Lung (tissue), 11 donors: ENCODE measurements at regions not wholly inside any gene's neighbourhood (a gene's known extent, or its start where the extent isn't known, plus 50 kb on each side); places are given as distances from the start of the nearest gene placed in this dataset.
"Not testable (repeated sequence)": the region's sequence is repeated elsewhere in the genome, so short reads cannot be mapped to it uniquely, and the experiment has no call there.

Experiments
- ATAC-seq: fragments of 200-7000 bp; cut with Tn5 transposase; one replicate; pipeline ENCODE4 v1.9.1; 2020; ENCODE audit warnings: moderate number of reproducible peaks; ENCODE audit not compliant: insufficient read depth, low FRiP score
- DNase-seq, 3 donors: peaks; one replicate each; pipeline ENCODE4 v3.0.0-alpha.2; 2013 to 2017
- H3K27ac ChIP-seq, 2 donors: one replicate each; pipeline ENCODE4 v1.5.1; 2013; ENCODE audit warnings: mild to moderate bottlenecking in 2 of 2, moderate library complexity in 2 of 2, control low read depth in 1 of 2, inconsistent platforms in 1 of 2, low read depth in 1 of 2, low read length in 1 of 2
- H3K27me3 ChIP-seq, 3 donors: one replicate each; pipeline ENCODE4 v1.5.1; 2013; ENCODE audit warnings: low read length in 2 of 3; ENCODE audit not compliant: control insufficient read depth in 3 of 3, insufficient read depth in 3 of 3
- H3K36me3 ChIP-seq, 4 donors: one replicate each; pipeline ENCODE4 v1.5.1; 2013; ENCODE audit warnings: low read length in 4 of 4, mild to moderate bottlenecking in 1 of 4, moderate library complexity in 1 of 4; ENCODE audit not compliant: control insufficient read depth in 4 of 4, insufficient read depth in 4 of 4
- H3K4me1 ChIP-seq, 5 donors: one replicate each; pipeline ENCODE4 v1.5.1; 2013; ENCODE audit warnings: low read length in 5 of 5, mild to moderate bottlenecking in 2 of 5, moderate library complexity in 1 of 5; ENCODE audit not compliant: control insufficient read depth in 5 of 5, insufficient read depth in 5 of 5
- H3K4me3 ChIP-seq: one replicate; pipeline ENCODE4 v1.5.1; 2013; ENCODE audit warnings: mild to moderate bottlenecking, control low read depth, moderate library complexity
- H3K9ac ChIP-seq, 2 donors: one replicate each; pipeline ENCODE4 v1.5.1; 2013; ENCODE audit warnings: low read length in 2 of 2, control low read depth in 1 of 2; ENCODE audit not compliant: insufficient read depth in 1 of 2
- H3K9me3 ChIP-seq, 4 donors: one replicate each; pipeline ENCODE4 v1.5.1; 2013; ENCODE audit warnings: low read length in 3 of 4, mild to moderate bottlenecking in 1 of 4, moderate library complexity in 1 of 4; ENCODE audit not compliant: control insufficient read depth in 4 of 4, insufficient read depth in 3 of 4
- WGBS, 2 donors: extraction: QIAGEN DNeasy Blood & Tissue Kit; methylation state at CpG; one replicate each; pipeline ENCODE4 v1.1.7; 2013; 5-methylcytosine and 5-hydroxymethylcytosine counted together
- TF ChIP-seq, protein P1 (sequence below): IDR thresholded peaks from 2 replicates; pipeline ENCODE4 v1.5.1; 2012; ENCODE audit warnings: mild to moderate bottlenecking; ENCODE audit errors: control extremely low read depth, extremely low read depth
- donor health status: control.
- donor health status: control.
- donor health status: Bipolar disorder and iron deficiency.
- donor health status: healthy.
- donor health status: DM: yes; HTN: yes; CAD: no.

DNA sequence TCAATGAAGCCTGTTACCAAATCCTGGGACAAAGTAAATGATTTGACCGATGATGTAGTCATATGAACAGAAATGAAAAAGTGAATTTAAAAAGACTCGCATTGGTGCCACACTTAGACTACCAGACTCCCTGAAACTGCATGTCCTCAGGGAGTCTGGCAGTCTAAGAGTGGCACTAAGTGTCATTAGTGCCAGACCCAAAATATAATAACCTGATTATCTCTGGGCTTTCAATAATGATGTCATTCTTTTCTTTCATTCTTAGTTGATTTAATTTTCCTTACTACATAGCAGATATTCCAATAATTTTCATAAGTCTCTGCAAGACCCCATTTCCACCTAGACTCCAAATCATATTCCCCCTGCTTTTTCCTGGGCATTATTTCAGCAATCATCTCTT is 59.0 kb downstream of the OR2K2 start:
- DNase-seq = no peak
- H3K9ac ChIP-seq = no peak overlapping the region
- 94 to 95% methylated on average over 2 of the region's 2 CpGs for WGBS, 2 donors
- no peaks in the 10 kb centered on the region for H3K36me3 ChIP-seq
- no peak for ATAC-seq
- H3K4me1 ChIP-seq = no peaks in the 10 kb centered on the region
- no peak overlapping the region for H3K4me3 ChIP-seq
- peaks cover 0 to 1% (median 0%) of the 10 kb centered on the region in 4 donors for H3K9me3 ChIP-seq
- no peak overlapping the region for H3K27ac ChIP-seq
- TF ChIP-seq, protein P1, sequence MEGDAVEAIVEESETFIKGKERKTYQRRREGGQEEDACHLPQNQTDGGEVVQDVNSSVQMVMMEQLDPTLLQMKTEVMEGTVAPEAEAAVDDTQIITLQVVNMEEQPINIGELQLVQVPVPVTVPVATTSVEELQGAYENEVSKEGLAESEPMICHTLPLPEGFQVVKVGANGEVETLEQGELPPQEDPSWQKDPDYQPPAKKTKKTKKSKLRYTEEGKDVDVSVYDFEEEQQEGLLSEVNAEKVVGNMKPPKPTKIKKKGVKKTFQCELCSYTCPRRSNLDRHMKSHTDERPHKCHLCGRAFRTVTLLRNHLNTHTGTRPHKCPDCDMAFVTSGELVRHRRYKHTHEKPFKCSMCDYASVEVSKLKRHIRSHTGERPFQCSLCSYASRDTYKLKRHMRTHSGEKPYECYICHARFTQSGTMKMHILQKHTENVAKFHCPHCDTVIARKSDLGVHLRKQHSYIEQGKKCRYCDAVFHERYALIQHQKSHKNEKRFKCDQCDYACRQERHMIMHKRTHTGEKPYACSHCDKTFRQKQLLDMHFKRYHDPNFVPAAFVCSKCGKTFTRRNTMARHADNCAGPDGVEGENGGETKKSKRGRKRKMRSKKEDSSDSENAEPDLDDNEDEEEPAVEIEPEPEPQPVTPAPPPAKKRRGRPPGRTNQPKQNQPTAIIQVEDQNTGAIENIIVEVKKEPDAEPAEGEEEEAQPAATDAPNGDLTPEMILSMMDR = no peak
- no peaks in the 10 kb centered on the region for H3K27me3 ChIP-seq

DNA sequence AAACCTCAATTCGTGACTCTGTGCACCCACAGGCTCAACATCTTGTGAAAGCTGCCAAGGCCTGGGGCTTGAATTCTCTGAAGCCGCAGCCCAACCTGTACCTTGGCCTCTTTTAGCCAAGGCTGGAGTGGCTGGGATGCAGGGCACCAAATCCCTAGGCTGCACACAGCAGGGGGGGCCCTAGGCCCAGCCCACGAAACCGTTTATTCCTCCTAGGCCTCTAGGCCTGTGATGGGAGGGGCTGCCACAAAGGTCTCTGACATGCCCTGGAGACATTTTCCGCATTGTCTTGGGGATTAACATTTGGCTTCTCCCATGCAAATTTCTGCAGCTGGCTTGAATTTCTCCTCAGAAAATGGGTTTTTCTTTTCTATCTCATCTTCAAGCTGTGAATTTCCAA is 64.0 kb downstream of the OR2K2 start:
- H3K4me3 ChIP-seq, DNase-seq, H3K4me1 ChIP-seq, H3K9me3 ChIP-seq, H3K27me3 ChIP-seq, H3K9ac ChIP-seq, H3K36me3 ChIP-seq, ATAC-seq, H3K27ac ChIP-seq: not testable (repeated sequence)
- 91% methylated on average over 5 of the region's 5 CpGs for WGBS, 2 donors

DNA sequence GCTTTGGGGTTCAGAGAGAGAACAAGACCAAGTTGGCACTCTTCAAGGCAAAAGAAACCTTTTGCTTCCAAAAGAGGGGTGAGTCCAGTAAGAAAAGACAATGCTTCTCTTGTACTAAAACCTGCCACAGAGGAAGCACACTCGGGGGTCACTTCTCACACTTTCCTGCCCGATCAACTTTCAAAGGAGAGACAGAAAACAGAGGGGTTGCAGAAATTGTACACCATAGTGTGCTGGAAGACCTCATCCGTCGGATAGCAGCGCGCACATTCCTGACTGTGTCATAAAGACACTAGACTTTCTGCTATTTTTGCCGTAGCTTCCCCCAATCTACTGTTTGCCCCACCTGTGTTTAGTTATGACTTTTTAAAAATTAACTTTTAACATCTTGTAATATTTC is 66.9 kb downstream of the OR2K2 start:
- H3K27me3 ChIP-seq = no peaks in the 10 kb centered on the region
- no peak for DNase-seq
- WGBS, 2 donors = 67 to 80% methylated on average over 7 of the region's 7 CpGs
- H3K4me3 ChIP-seq = no peak overlapping the region
- no peak overlapping the region for H3K27ac ChIP-seq
- no peak for ATAC-seq
- no peaks in the 10 kb centered on the region for H3K36me3 ChIP-seq
- H3K9me3 ChIP-seq = peaks cover 0 to 6% (median 0%) of the 10 kb centered on the region in 4 donors
- no peak overlapping the region for H3K9ac ChIP-seq
- H3K4me1 ChIP-seq = no peaks in the 10 kb centered on the region
- TF ChIP-seq, protein P1 = no peak

DNA sequence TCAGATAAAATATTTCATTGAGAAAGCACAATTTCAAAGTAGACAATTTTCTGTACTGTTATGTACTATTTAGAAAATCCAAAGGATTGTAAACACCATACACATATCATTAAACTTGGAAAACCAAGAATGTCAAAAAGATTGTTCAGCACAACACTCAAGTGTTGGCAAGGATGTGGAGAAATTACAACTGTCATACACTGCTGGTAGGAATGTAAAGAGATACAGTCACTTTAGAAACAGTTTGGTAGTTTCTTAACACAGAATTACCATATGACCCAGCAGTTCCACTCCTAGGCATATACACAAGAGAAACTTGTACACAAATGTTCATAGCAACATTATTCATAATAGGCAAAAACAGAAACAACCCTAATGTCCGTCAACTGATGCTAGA is 71.2 kb downstream of the OR2K2 start:
- TF ChIP-seq, protein P1 = no peak

More for the DNA sequence above, 71.2 kb downstream of the OR2K2 start:
- Histone ChIP-seq H3K4me3 (no peak overlapping the region), H3K27ac (no peak overlapping the region), H3K36me3 (no peaks in the 10 kb centered on the region), H3K4me1 (no peaks in the 10 kb centered on the region), H3K9me3 (no peaks in the 10 kb centered on the region), H3K27me3 (no peaks in the 10 kb centered on the region), H3K9ac (no peak overlapping the region)
- no peak for ATAC-seq
- 85 to 98% methylated on average over 1 of the region's 1 CpG for WGBS, 2 donors
- DNase-seq = peak in 2 of 3 donors; percentile 57 to 65
